ENCODE measurements at regions not wholly inside any gene's neighbourhood (a gene's known extent, or its start where the extent isn't known, plus 50 kb on each side); places are given as distances from the start of the nearest gene placed in this dataset.

GRCh38 chr17:6297960-6298359 is 137.0 kb downstream of the AIPL1 start:
- H3K27me3 Mint-ChIP-seq (ENCODE audit: low read depth) = peaks cover 2% of the 10 kb centered on the region; the same call in 1 of the 2 replicates
- TF ChIP-seq ZNF423 (CRISPR knock-in tag; IDR thresholded peaks at IDR 0.05) (no peak), ZNF232 (CRISPR knock-in tag; IDR thresholded peaks at IDR 0.05) (no peak), JAZF1 (CRISPR knock-in tag; IDR thresholded peaks at IDR 0.05) (no peak), PRDM15 (CRISPR knock-in tag; IDR thresholded peaks at IDR 0.05) (no peak), NR2C2 (CRISPR knock-in tag; IDR thresholded peaks at IDR 0.05) (no peak), ARID4B (CRISPR knock-in tag; IDR thresholded peaks at IDR 0.05; ENCODE audit: borderline replicate concordance) (no peak), AFF4 (CRISPR knock-in tag; IDR thresholded peaks at IDR 0.05; ENCODE audit: borderline replicate concordance) (no peak), RORB (CRISPR knock-in tag; IDR thresholded peaks at IDR 0.05) (no peak), CTCF (IDR thresholded peaks at IDR 0.05) (no peak), PREB (CRISPR knock-in tag; IDR thresholded peaks at IDR 0.05; ENCODE audit: borderline replicate concordance) (no peak)
- CTCF ChIA-PET = interaction anchor here (0.7 kb wide), 1 partner anchor 12 kb away, joined by 3 read pairs; no protein-coding TSS in a partner anchor
- H3K27ac Mint-ChIP-seq = no peak overlapping the region
- no peak overlapping the region for H3K4me3 Mint-ChIP-seq
- H3K9me3 Mint-ChIP-seq = no peaks in the 10 kb centered on the region
- H3K4me1 Mint-ChIP-seq = no peaks in the 10 kb centered on the region
- no peak for DNase-seq (ENCODE audit: low spot score)
- no peak for ATAC-seq
- H3K36me3 Mint-ChIP-seq = no peaks in the 10 kb centered on the region
- POLR2A ChIA-PET = interaction anchor here (0.5 kb wide), 1 partner anchor 127 kb away, joined by 3 read pairs; no protein-coding TSS in a partner anchor
